GM18867 (cell line): ENCODE measurements at regions not wholly inside any gene's neighbourhood (a gene's known extent, or its start where the extent isn't known, plus 50 kb on each side); places are given as distances from the start of the nearest gene placed in this dataset.
A peak's percentile ranks its signal among the peaks of the same experiment; 100 is the strongest.
"Not testable (repeated sequence)": the region's sequence is repeated elsewhere in the genome, so short reads cannot be mapped to it uniquely, and the experiment has no call there.

Experiments used
- ATAC-seq: cut with Tn5 transposase; IDR thresholded peaks from one replicate; pipeline ENCODE4 v1.9.1; 2021; ENCODE audit warnings: mild to moderate bottlenecking, moderate library complexity; ENCODE audit not compliant: unreplicated experiment

DNA sequence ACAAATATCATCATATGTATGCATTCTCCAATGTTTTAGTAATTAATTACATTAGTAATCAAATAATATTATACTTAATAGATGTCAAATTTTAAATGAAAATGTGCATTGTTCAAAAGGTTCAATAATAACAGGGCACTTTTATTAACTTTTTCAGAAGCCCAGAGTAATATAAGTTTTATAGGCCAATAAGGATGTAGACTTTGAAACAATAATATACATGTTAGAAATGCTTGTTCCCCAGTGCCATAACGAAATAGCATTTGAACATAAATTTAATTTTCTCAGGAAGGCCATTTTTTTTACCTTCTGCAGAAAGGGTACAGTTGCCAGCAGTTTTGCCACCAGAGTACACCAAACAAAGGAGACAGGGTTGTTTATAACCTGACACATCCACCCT, 1133.9 kb upstream of the LRRTM3 start:
- no peak for ATAC-seq

DNA sequence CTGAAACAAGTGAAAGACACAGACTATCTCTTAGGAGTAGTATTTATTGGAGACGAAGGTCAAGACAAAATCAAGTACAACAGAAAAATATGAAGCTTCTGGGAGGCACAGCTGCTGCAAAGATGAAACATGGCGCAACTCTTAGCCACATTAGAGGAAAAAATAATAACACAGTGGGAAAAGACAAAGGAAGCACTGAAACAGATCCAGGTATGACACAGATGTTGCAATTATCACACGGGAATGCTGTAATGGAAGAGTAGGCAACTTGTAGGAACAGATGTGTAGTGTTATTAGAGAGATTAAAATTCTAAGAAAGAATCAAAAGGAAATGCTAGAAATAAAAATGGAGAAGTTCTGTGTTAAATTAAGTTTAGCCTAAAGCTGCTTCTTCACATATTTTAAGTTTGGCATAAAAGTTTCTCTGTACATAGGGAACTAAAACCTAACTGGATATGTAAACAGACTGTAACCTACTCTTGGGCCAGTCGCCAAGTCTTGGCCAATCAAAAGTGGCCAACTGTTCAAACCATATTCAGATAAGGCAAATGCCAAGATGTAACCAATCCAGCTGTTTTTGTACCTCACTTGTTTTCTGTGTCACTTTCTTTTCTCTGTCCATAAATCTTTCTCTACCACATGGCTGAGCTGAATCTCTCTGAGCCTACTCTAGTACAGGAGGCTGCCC, 1132.0 kb upstream of the LRRTM3 start:
- no peak for ATAC-seq

DNA sequence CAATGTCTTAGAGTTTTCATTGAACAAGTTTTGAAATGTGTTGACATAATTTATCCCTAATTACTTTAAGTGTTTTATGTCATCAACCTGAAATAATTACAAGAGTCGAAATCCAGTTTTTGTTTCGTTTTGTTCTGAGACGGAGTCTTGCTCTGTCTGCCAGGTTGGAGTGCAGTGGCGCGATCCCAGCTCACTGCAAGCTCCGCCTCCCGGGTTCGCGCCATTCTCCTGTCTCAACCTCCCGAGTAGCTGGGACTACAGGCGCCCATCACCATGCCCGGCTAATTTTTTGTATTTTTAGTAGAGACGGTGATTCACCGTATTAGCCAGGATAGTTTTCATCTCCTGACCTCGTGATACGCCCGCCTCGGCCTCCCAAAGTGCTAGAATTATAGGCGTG, 1131.0 kb upstream of the LRRTM3 start:
- not testable (repeated sequence) for ATAC-seq

DNA sequence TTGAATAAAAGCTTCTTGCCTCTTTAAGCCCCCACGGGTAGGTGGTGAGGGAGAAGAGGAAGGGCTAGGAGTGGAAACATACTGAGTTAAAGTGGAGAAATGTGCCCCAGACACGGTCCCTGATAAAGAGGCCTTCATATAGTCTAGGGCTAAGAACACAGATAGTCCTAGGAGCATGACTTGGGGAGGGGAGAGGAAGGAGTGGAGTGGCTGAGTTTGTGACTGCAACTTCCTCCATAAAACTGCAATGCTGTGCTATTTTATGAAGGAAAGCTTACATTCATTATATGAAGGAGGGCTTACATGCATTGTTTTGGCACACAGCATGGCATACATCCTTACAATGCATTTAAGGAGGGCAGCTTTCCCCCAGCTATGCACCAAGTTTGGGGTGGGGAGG, 1129.4 kb upstream of the LRRTM3 start:
- ATAC-seq, result no peak

DNA sequence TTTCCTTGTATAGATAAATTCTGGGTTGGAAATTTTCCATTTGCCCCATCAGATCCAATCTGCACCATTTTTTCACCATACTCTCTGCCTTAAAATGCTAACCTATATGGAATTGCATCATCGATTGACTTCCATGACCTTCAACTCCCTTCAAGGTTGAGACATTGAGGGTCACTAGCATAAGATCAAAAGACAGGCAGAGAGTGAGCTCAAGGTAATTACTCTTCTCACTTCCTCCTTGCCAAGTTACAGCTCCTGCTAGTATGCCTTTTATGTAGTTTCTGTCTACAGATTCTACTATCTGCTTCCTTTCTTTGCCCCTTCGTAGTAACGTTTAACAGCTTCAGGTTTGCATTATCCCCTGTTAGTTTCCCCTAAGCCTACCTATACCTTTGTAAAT, 1127.7 kb upstream of the LRRTM3 start:
- ATAC-seq, result peak; percentile 83

DNA sequence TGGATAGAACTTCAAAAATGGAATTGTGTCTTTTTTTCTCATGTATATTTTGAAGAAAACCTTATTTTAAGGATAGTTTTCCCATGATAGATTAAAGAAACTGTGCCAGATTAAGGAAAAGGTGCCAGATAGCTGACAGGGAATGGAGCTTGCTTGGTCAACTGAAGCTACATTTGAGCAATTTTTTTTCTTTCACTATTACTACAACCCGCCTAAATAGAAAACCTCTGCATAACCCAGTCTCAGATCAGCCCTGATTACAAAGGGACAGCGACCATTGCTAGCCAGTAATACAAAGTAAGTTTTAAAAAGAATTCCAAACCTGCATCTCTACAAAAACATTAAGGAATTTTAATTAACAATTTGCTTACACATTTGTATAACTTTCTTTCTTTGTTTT, 1123.4 kb upstream of the LRRTM3 start:
- no peak for ATAC-seq

DNA sequence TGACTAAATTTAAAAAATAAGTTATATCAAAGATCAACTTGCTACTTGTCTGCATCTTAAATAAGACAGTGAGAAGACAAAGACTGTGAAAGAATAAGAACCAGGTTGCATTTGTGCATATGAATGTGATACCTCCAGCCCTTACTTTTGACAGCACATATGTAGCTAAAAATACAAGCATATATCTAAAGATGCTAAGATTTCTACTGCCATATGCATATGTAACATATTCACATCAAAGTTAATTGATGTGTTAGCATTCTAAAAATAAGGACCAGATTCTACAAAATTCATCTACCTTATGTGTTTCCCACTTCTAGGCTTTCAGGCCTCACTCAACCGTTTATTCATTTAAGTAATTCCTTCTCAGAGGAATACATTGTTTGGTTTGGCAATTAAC, 1120.3 kb upstream of the LRRTM3 start:
- ATAC-seq, result no peak

DNA sequence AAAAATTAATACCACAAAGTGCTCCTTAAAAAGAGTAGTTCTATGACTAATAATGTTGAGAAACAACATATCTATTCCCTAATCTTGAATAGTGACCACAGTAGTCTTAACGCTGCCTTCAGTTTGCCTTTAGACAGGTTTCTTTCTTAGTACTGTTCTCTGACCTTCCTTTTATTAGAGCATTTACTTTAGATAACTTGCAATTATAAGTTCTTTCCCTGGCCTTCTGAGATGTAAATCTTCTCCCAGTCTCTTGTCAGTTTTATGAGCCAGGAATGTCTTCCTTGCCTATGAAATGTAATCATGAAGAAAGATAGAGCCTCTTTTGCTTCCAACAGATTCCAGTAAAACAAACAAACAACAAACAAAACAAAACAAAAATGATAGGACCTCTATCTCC, 1119.8 kb upstream of the LRRTM3 start:
- no peak for ATAC-seq

DNA sequence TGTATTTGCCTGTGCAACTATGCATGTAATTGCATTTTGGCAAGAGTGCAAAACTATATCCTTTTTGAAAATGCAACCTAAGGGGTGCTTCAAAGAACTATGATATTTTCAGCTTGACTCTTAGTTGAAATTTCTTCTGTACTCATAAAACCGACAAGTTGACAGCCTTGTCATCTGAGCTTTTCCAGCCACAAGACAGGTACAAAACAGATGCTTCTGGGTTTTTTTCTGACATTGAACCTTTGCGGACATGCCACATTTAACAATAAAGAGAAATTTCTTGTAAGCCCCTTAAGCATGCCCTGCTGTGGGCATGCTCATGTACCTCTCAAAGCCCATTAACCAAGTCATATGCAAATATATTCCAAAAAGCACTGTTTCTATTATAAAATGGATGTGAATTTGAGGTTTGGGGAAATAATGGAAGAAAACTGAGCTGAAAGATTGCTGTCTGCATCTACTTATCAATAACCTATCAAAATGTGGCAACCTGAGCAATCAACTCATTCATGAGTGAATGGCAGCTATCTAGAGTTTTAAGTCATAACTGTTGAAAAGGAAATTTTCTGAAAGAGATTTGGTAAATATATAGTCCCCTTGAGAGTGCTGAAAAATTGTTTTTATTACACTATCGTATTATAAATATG, 1117.0 kb upstream of the LRRTM3 start:
- no peak for ATAC-seq

DNA sequence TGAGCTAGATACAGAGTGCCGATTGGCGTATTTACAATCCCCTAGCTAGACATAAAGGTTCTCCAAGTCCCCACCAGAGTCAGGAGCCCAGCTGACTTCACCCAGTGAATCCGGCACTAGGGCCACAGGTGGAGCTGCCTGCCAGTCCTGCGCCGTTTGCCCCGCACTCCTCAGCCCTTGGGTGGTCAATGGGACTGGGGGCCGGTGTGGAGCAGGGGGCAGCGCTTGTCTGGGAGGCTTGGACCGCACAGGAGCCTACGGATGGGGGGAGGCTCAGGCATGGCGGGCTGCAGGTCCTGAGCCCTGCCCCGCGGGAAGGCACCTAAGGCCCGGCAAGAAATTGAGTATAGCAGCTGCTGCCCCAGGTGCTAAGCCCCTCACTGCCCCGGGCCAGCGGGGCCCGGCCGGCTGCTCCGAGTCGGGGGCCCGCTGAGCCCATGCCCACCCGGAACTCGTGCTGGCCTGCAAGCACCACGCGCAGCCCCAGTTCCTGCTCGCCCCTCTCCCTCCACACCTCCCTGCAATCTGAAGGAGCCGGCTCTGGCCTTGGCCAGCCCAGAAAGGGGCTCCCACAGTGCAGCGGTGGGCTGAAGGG, 1113.8 kb upstream of the LRRTM3 start:
- no peak for ATAC-seq

DNA sequence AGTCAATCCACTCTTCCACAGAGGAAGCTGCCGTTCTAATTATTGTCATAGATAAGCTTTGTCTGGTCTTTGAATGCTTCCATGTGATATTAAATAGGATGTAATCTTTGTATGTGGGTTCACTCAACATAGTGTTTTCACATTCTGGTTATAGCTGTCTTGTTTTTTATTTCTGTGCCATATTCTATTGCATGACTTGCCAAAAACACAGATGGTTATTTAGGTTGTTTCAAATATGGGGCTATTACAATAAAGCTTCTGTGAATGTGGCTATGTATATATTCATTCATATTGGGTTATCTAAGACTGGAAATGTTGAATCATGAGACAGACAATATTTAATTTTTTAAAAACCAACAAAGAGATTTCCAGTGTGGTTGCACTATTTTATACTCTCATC, 1109.3 kb upstream of the LRRTM3 start:
- ATAC-seq, result no peak

DNA sequence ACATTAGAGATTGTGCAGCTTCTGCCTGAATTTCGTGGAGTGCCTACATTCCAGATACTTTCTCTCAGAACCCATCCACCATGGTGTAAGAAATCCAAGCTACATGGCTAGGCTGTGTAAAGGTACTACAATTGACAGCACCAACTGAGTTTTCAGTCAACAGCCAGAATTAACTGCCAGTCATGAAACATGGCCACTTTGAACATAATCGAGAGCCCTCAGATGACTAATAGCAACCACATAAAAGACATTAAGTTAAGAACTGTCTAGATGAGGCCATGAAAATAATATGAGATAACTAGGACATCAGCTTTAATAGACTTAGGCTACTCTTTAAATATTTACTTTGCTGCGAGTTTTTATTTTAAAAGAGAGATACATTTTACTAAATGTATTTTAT, 1106.8 kb upstream of the LRRTM3 start:
- no peak for ATAC-seq

DNA sequence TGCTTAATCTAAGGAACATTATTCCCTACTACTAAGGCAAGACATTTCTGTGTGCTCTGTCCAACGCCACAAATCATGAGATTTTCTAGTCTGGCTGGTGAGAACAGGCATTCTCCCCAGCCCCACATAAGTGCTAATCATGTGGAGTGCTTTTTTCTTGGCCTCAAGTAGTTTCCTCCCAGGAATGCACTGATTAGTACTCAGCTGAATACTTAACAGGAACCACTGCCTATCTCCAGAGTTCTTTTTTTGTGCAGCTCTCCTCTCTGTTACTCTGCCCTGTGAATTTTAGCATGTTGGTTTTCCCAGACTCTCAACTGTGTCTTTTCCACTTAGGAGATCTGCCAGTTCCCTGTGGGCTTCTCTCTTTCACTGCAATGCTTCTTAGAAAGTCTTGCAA, 1098.5 kb upstream of the LRRTM3 start:
- ATAC-seq, result no peak

DNA sequence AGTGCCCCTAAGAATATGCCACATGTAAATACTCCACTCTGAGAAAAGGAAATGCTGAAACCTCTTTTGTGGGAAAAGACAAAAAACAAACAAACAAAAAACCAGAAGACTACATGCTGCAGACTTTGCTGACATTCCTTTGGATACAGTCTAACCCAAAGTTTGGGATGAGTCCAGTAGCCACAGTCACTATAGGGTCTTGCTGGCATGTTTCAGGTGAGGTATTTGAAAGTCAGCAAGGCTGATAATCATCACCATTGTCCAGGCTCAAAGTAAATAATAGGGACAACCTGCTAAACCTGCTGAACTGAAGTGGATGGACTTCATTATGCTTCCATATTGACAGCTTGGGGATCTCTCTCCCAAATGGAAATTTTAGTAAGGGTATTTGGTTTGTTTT, 1087.0 kb upstream of the LRRTM3 start:
- no peak for ATAC-seq

DNA sequence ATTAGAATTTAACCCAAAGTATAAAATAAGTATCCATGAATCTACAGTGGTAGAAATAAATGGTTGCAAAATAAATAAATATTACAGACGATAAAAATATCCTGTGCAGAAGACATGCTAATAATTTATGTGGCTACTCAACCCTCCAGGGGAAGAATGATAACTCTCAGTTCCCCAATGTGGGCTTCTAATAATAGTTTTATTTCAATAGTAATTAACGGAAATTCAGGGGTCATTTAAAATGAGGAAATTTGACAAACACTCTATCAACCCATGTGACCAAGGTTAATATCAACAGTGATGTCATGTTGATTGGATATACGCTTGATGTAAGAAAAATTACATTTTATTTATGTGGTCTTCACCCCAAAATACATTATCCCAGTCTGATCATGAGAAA, 1082.6 kb upstream of the LRRTM3 start:
- no peak for ATAC-seq

DNA sequence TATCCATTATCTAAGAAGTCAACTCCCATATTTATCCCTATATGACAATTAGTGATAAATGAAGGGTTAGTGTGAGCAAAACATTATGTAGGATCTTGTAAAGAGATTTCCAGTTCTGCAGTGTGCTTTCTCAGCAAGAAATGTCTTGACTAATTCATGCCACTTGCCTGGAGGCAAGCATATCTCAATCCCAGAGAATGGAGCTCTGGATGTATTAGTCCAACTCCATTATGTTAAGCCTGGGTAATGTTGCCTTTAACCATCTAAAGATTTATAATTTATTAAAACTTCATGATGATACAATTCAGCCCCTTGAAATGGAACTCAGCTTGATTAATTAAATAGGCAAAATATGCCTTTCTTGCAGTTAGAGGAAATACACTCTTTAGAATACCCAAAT, 1079.9 kb upstream of the LRRTM3 start:
- no peak for ATAC-seq

DNA sequence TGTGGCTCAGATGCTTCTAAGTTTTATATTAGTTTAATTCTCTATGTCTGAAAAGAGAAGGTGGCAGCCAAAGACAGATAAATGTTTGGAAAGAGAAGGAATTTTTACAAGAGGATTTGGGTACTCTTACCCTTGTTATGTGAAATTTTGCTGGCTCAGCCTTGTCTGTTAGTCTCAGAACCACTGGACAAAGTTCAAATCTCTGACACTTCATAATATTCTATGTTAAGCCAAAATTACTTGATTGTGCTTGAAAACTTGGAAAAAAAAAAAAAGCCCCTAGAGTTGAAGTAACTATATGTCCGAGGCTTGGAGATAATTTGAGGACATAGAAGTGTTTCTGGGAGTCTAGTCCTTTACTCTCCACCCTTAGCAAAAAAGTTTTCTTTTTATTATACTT, 1079.3 kb upstream of the LRRTM3 start:
- ATAC-seq, result no peak

DNA sequence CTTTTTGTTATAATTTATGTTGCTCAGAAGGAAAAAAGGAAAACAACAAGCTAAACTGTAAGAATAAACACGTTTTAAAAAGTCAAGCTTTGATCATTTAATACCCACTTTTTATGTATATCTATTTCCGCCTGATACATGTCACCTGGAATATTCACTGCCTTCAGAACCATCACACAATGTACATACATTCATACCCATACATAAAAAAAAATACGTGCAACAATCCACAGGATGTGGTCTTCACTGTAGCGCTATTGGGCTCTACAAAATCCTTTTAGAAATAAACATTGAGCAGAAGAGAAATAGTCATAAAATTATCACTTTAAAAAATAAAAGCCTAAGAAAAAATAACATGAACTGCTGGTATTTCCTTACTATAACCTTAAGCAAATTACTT, 1078.9 kb upstream of the LRRTM3 start:
- ATAC-seq, result no peak

DNA sequence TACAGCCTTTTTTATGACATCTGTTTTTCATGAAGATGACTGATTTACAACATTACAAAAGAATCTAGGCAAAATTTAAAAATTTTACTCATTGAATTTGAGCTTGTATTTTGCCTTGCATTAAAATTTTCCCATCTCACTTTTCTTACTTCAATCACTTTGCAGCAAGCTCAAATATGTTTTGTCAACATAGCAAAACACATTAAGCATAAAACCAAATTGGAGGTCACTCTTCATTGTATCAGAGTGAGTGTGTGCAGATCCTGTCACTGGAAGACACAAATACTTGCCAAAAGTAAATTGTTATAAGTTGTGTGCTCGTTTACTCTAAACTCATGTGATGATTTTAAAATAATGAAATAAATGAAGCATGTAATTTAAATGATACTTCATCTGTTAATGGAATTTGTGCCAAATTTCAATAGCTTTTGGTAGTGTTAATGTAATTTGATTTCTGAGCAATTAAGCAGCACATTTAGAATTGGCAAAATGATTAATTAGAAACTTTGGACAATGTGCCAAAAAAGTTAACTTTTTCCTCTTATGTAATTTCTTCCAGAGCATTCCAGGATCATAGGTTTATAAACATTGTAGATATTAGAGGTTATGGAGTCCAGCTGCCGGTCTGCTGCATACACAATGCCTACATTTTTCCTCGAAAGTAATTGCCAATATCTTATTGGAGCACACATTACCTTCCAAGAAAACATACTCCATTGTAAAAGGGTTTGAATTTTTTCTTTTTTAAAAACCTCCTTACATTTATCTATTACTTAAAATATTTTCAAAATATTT, 1078.2 kb upstream of the LRRTM3 start:
- no peak for ATAC-seq

DNA sequence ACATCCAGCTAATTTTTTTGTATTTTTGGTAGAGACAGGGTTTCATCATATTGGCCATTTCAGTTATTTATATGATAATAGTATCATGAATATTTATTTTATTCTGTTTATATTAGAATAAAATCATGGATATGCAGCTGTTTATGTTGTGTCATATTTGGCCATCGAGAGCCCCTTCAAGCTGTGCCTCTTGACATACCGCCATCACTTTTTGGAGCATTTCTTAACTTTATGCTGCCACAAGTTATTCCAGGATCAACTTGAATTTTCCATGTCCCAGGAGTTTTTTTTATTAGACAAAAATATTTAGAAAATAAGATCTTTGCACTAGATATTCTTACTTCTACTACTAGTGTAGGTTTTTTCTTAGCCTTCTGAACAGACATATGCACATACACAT, 1067.0 kb upstream of the LRRTM3 start:
- ATAC-seq, result no peak

DNA sequence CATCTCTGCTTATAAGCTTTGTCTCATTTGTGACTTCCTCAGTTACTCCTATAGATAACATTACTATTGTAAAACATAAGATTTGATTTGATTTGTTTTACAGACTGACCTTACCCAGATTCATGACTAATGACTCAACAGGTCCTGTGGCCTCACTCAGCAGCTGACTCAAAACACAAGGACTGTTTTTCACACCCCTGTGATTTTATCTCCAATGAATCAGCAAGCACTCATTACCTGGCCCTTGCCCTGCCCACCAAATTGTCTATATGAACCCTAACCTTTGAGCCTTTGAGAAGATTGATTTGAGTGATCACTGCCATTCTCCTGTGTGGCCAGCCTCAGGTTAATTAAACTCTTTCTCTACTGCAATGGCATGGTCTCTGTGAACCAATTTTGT, 1064.6 kb upstream of the LRRTM3 start:
- ATAC-seq, result peak; percentile 93
